Neural progenitor cell (in vitro differentiated cells): ENCODE measurements at regions not wholly inside any gene's neighbourhood (a gene's known extent, or its start where the extent isn't known, plus 50 kb on each side); places are given as distances from the start of the nearest gene placed in this dataset.

Experiments
- CTCF ChIP-seq: fragments of 200-600 bp; sonication (generic); IDR thresholded peaks from 2 replicates; pipeline ENCODE4 v1.5.1; 2017; ENCODE audit warnings: antibody characterized with exemption, mild to moderate bottlenecking
- EZH2 ChIP-seq: fragments of 200-600 bp; sonication (generic); IDR thresholded peaks from 2 replicates; pipeline ENCODE4 v1.6.1; 2017; ENCODE audit warnings: antibody characterized with exemption, mild to moderate bottlenecking, moderate library complexity
- EZH2phosphoT487 ChIP-seq: fragments of 200-600 bp; sonication (generic); IDR thresholded peaks from 2 replicates; pipeline ENCODE4 v1.6.1; 2017; ENCODE audit warnings: antibody characterized with exemption

GRCh38 chr3:102006812-102007485 lies 157.6 kb downstream of the NFKBIZ start:
- TF ChIP-seq EZH2 (no peak), CTCF (no peak), EZH2phosphoT487 (no peak)
